Parathyroid adenoma (tissue), 2 donors: ENCODE measurements at regions not wholly inside any gene's neighbourhood (a gene's known extent, or its start where the extent isn't known, plus 50 kb on each side); places are given as distances from the start of the nearest gene placed in this dataset.

Experiments
- H2AFZ ChIP-seq: fragments of 300-600 bp; sonication (generic); one replicate; pipeline ENCODE4 v1.7.0; 2017; ENCODE audit warnings: antibody characterized with exemption, mild to moderate bottlenecking
- H3K27ac ChIP-seq: fragments of 300-600 bp; sonication (generic); one replicate; pipeline ENCODE4 v1.7.0; 2017
- H3K27me3 ChIP-seq: fragments of 300-600 bp; sonication (generic); one replicate; pipeline ENCODE4 v1.7.0; 2017; ENCODE audit warnings: low read length; ENCODE audit not compliant: control insufficient read depth, insufficient read depth
- H3K36me3 ChIP-seq: fragments of 300-600 bp; sonication (generic); one replicate; pipeline ENCODE4 v1.7.0; 2017; ENCODE audit warnings: low read length; ENCODE audit not compliant: control insufficient read depth, insufficient read depth
- H3K4me1 ChIP-seq: fragments of 300-600 bp; sonication (generic); one replicate; pipeline ENCODE4 v1.7.0; 2017; ENCODE audit warnings: control low read depth
- H3K4me2 ChIP-seq: fragments of 300-600 bp; sonication (generic); one replicate; pipeline ENCODE4 v1.7.0; 2017; ENCODE audit warnings: low read length
- H3K4me3 ChIP-seq: fragments of 300-600 bp; sonication (generic); one replicate; pipeline ENCODE4 v1.7.0; 2017; ENCODE audit warnings: low read depth, low read length
- H3K79me2 ChIP-seq: fragments of 300-600 bp; sonication (generic); one replicate; pipeline ENCODE4 v1.7.0; 2017; ENCODE audit warnings: control low read depth
- H3K9ac ChIP-seq: fragments of 300-600 bp; sonication (generic); one replicate; pipeline ENCODE4 v1.7.0; 2017; ENCODE audit warnings: mild to moderate bottlenecking
- H3K9me3 ChIP-seq: fragments of 300-600 bp; sonication (generic); one replicate; pipeline ENCODE4 v1.7.0; 2017; ENCODE audit warnings: low read length; ENCODE audit not compliant: control insufficient read depth
- TF ChIP-seq, protein P1 (sequence below): fragments of 300-600 bp; sonication (generic); IDR thresholded peaks from one replicate; pipeline ENCODE4 v1.7.0; 2017; ENCODE audit warnings: antibody characterized with exemption, mild to moderate bottlenecking
- donor health status: primary hyperparathyroidism.

DNA sequence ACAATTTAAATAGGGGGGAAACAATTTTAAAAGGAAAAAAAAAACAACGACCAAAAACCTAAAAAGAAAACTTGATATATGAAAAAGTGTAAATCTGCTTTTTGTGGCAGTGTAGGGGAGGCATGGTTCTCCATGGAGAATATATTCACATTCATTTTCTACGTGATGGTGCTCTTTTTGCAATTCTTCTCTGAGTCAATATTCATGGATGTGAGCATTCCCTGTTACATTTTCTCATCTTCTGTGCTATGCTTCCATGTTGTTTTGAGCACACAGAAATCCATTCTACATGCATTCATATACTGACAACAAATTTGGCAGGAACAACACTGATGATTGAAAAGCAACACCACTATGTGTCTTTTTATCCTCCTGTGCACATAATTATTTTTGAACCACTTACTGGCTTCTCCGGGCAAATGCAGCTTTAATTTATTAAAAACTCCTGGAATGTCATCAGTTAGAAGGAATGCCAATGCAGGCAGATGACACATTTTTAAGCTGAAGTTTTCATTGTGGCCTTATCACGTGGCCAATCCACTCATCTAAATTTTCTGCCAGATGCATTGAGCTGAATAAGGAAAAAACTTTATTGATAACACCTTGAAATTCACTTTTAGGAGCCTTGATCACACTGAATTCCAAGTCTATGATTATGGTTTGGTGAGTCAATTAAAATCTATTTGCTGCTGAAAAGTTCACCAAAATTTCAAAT is 590.6 kb downstream of the NUF2 start:
- TF ChIP-seq, protein P1, sequence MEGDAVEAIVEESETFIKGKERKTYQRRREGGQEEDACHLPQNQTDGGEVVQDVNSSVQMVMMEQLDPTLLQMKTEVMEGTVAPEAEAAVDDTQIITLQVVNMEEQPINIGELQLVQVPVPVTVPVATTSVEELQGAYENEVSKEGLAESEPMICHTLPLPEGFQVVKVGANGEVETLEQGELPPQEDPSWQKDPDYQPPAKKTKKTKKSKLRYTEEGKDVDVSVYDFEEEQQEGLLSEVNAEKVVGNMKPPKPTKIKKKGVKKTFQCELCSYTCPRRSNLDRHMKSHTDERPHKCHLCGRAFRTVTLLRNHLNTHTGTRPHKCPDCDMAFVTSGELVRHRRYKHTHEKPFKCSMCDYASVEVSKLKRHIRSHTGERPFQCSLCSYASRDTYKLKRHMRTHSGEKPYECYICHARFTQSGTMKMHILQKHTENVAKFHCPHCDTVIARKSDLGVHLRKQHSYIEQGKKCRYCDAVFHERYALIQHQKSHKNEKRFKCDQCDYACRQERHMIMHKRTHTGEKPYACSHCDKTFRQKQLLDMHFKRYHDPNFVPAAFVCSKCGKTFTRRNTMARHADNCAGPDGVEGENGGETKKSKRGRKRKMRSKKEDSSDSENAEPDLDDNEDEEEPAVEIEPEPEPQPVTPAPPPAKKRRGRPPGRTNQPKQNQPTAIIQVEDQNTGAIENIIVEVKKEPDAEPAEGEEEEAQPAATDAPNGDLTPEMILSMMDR: no peak
- no peaks in the 10 kb centered on the region for H3K4me1 ChIP-seq
- no peak overlapping the region for H3K4me3 ChIP-seq
- H3K4me2 ChIP-seq: no peak overlapping the region
- H2AFZ ChIP-seq: no peak overlapping the region
- H3K27ac ChIP-seq: no peak overlapping the region
- no peaks in the 10 kb centered on the region for H3K79me2 ChIP-seq
- H3K36me3 ChIP-seq: no peaks in the 10 kb centered on the region
- no peaks in the 10 kb centered on the region for H3K27me3 ChIP-seq
- no peak overlapping the region for H3K9ac ChIP-seq
- no peaks in the 10 kb centered on the region for H3K9me3 ChIP-seq

DNA sequence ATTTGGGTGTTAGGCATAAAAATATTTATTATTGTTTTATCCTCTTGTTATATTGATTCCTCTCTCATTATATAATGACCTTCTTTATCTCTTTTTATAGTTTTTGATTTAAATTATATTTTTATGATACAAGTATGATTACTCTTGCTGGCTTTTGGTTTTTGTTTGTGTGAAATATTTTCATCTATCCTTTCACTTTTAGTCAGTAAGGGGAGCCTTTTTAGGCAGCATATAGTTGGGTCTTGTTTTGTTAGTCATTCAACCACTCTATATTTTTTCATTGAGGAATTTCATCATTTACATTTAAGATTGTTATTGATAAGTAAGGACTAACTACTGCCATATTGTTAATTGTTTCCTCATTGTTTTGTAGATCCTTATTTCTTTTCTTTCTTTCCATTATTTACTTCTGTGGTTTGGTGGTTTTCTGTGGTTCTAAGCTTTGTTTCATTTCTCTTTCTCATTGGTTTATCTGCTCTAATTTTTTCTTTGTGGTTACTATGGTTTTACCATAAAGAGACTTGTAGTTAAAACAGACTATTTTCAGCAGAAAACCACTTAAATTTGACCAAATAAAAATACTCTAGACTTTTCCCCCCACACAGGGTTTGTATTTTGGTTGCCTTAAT is 593.1 kb downstream of the NUF2 start:
- no peaks in the 10 kb centered on the region for H3K27me3 ChIP-seq
- H3K27ac ChIP-seq: no peak overlapping the region
- TF ChIP-seq, protein P1: no peak
- H3K79me2 ChIP-seq: no peaks in the 10 kb centered on the region
- H3K9me3 ChIP-seq: no peaks in the 10 kb centered on the region
- H3K4me3 ChIP-seq: no peak overlapping the region
- H3K4me1 ChIP-seq: no peaks in the 10 kb centered on the region
- H3K9ac ChIP-seq: no peak overlapping the region
- H2AFZ ChIP-seq: no peak overlapping the region
- no peaks in the 10 kb centered on the region for H3K36me3 ChIP-seq
- no peak overlapping the region for H3K4me2 ChIP-seq

DNA sequence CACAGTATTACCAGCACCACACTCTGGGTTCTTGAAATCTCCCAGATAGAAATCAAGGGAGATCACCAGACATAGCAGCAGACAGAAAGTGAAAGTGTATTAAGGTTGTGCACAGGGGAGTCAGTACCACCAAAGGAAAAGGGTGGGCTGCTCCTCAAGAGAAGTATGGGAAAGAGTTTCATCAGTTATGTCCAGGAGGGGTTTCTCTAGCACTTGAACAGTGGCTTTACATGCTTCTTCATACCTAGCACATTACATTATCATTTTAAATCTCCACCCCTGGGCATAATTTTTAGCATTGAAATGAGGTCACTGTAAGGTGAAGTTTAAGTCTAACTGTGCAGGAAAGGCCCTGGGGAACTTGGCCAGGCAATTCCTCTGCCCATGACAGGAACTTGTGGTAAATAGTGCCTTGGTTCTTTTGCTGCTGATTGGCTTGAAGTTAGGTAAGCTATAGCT is 601.0 kb downstream of the NUF2 start:
- H3K9me3 ChIP-seq: no peaks in the 10 kb centered on the region
- H3K36me3 ChIP-seq: peaks cover 2% of the 10 kb centered on the region
- no peak overlapping the region for H3K4me3 ChIP-seq
- TF ChIP-seq, protein P1: no peak
- no peaks in the 10 kb centered on the region for H3K4me1 ChIP-seq
- no peaks in the 10 kb centered on the region for H3K79me2 ChIP-seq
- no peak overlapping the region for H2AFZ ChIP-seq
- no peak overlapping the region for H3K27ac ChIP-seq
- H3K4me2 ChIP-seq: no peak overlapping the region
- H3K9ac ChIP-seq: no peak overlapping the region
- no peaks in the 10 kb centered on the region for H3K27me3 ChIP-seq

DNA sequence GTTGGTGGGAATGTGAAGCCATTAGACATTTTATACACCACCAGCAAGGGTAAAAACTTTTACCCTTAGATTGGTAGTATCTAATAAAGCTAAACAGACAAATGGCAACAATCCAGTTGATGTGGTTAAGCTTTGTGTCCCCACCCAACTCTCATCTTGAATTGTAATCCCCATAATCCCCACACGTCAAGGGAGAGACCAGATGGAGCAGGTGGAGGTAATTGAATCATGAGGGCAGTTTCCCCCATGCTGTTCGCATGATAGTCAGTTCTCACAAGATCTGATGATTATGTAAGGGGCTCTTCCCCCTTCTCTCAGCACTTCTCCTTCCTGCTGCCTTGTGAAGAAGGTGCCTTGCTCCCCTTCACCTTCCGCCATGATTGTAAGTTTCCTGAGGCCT is 602.3 kb downstream of the NUF2 start:
- no peaks in the 10 kb centered on the region for H3K9me3 ChIP-seq
- no peaks in the 10 kb centered on the region for H3K27me3 ChIP-seq
- H3K4me1 ChIP-seq: no peaks in the 10 kb centered on the region
- H3K9ac ChIP-seq: no peak overlapping the region
- H3K4me3 ChIP-seq: no peak overlapping the region
- H3K36me3 ChIP-seq: peaks cover 2% of the 10 kb centered on the region
- TF ChIP-seq, protein P1: no peak
- H3K79me2 ChIP-seq: no peaks in the 10 kb centered on the region
- H3K27ac ChIP-seq: no peak overlapping the region
- H3K4me2 ChIP-seq: no peak overlapping the region
- H2AFZ ChIP-seq: no peak overlapping the region

DNA sequence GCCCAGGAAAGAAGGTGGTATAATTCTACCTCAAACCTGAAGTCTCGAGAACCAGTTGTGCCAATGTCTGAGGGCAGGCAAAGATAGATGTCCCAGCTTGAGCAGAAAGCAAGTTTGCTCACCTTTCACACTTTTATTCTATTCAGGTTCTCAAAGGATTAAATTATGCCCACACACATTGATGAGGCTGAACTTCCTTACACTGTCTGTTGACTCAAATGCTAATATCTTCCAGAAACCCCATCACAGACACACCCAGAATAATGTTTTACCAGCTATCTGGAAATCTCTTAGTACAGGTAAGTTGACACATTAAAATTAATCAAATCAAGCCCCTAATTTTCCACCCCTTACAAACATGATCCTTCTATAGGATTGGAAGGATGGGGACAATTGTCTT is 605.7 kb downstream of the NUF2 start:
- H3K79me2 ChIP-seq: no peaks in the 10 kb centered on the region
- no peaks in the 10 kb centered on the region for H3K9me3 ChIP-seq
- peaks cover 2% of the 10 kb centered on the region for H3K36me3 ChIP-seq
- H3K4me3 ChIP-seq: no peak overlapping the region
- TF ChIP-seq, protein P1: no peak
- H3K4me2 ChIP-seq: no peak overlapping the region
- no peak overlapping the region for H3K9ac ChIP-seq
- no peak overlapping the region for H2AFZ ChIP-seq
- H3K4me1 ChIP-seq: no peaks in the 10 kb centered on the region
- no peak overlapping the region for H3K27ac ChIP-seq
- H3K27me3 ChIP-seq: no peaks in the 10 kb centered on the region
